ENCODE measurements at regions not wholly inside any gene's neighbourhood (a gene's known extent, or its start where the extent isn't known, plus 50 kb on each side); places are given as distances from the start of the nearest gene placed in this dataset.

DNA sequence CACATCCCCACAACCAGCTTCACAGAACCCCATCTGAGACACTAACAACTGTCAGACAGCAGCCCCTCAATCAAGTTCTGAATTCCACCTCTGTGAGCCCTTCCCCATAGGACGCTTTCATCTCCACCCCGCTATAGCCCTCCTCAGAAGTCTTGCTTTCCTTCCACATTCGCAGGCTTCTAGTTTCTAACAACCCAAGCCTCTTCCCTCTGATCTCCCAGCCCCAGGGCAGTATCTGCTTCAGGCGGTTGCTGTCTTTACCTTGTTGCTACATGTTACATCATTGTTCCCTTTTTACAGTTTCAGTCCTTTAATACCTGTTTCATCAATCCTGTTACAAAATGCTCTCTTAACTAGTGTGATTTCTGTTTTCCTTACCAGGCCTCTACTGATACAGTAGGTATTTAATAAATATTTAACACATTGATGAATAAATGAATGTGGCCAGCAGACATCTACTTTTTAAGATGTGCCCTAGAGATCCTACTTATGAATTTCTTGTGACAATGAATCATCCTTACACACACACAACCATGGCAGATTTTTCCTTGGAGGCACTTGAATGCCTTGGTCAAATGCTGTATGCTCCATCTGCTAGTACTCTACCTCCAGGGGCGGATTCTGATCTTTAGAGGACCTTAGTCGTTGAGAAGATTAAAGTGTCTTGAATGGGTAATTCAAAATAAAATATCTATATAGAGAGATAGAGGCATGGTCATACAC lies 164.7 kb upstream of the SLIT2 start:
- ATAC-seq (no peak), FAIRE-seq (no peak), DNase-seq (no peak)
- no peak overlapping the region for H3K27ac ChIP-seq
- 63 to 74% methylated on average over 6 of the region's 6 CpGs for WGBS, 2 donors
- intact Hi-C loops (cut with DNase I): no loop called here
- no peak overlapping the region for H3K4me3 ChIP-seq
- no peaks in the 10 kb centered on the region for H3K9me3 ChIP-seq
- no peaks in the 10 kb centered on the region for H3K36me3 ChIP-seq
- TF ChIP-seq CTCF (IDR thresholded peaks at IDR 0.05): no peak
- H3K4me1 ChIP-seq: no peaks in the 10 kb centered on the region
- H3K27me3 ChIP-seq: no peaks in the 10 kb centered on the region

DNA sequence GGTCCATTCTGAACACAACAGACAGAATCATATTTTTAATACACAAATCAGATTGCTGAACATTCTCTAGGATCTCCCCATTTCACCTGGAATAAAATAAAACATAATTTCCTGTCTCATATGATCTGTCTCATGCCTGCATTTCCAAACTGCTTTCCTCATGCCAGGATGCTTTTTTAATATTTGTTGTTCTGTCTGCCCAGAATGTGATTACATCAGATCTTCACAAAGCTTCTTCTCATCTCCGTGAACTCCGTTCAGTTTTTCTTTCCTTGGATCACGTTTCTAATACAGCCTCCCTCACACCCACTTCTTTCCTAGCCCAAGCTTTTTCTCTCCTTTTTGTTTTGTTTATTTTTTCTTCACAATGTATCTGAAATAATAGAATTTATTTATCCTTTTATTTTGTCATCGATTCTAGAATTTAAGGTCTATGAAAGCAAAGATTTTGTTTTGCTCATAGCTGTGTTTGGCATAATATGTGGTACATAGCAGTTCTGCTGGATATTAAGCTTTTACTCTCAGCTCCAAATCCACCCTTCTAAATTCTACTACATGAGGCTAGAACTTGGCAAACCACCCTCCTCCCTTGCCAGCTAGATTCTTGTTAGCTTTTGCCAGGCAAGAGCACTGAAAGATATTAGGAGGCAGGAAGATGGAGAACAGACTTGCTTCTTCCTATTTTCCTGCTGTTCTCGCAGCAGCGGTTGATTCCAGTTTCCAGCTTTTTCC lies 165.5 kb upstream of the SLIT2 start:
- intact Hi-C loops (cut with DNase I): no loop called here
- FAIRE-seq: no peak
- no peaks in the 10 kb centered on the region for H3K9me3 ChIP-seq
- H3K36me3 ChIP-seq: no peaks in the 10 kb centered on the region
- H3K27me3 ChIP-seq: no peaks in the 10 kb centered on the region
- H3K27ac ChIP-seq: no peak overlapping the region
- no peak overlapping the region for H3K4me3 ChIP-seq
- no peak for TF ChIP-seq CTCF (IDR thresholded peaks at IDR 0.05)
- WGBS, 2 donors: 66 to 74% methylated on average over 6 of the region's 6 CpGs
- no peaks in the 10 kb centered on the region for H3K4me1 ChIP-seq
- no peak for DNase-seq
- no peak for ATAC-seq

- Histone ChIP-seq H3K4me3 (no peak overlapping the region), H3K27ac (no peak overlapping the region), H3K9me3 (no peaks in the 10 kb centered on the region), H3K36me3 (no peaks in the 10 kb centered on the region), H3K4me1 (no peaks in the 10 kb centered on the region), H3K27me3 (no peaks in the 10 kb centered on the region)
- ATAC-seq: no peak
- no peak for TF ChIP-seq CTCF (IDR thresholded peaks at IDR 0.05)
- intact Hi-C loops (cut with DNase I): no loop called here
- 90 to 100% methylated on average over 1 of the region's 1 CpG for WGBS, 2 donors
- no peak for DNase-seq
- FAIRE-seq: no peak
Measured at GRCh38 chr4:20085653-20086052, 166.1 kb upstream of the SLIT2 start.

GRCh38 chr4:20085156-20085555 lies 166.5 kb upstream of the SLIT2 start:
- no peak for FAIRE-seq
- no peak for TF ChIP-seq CTCF (IDR thresholded peaks at IDR 0.05)

DNA sequence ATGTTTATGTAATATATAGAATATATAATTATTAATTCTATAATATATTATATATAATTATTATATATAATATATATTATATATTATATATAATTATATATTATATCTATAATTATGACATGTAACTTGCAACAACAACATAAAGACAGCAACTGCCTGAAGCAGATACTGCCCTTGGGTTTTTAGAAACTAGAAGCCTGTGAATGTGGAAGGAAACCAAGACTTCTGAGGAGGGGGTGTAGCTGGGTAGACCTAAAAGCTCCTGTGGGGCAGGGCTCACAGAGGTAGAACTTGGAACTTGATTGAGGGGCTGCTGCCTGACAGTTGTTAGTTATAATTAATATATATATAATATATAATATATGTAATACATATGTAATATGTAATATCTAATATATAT lies 167.2 kb upstream of the SLIT2 start:
- ATAC-seq: no peak
- no peak for DNase-seq
- Histone ChIP-seq H3K36me3 (no peaks in the 10 kb centered on the region), H3K4me3 (no peak overlapping the region), H3K4me1 (no peaks in the 10 kb centered on the region), H3K27ac (no peak overlapping the region), H3K9me3 (no peaks in the 10 kb centered on the region), H3K27me3 (no peaks in the 10 kb centered on the region)
- no peak for TF ChIP-seq CTCF (IDR thresholded peaks at IDR 0.05)
- intact Hi-C loops (cut with DNase I): no loop called here
- FAIRE-seq: no peak

More at GRCh38 chr4:20085156-20085555, 166.5 kb upstream of the SLIT2 start:
- Histone ChIP-seq H3K9me3 (no peaks in the 10 kb centered on the region), H3K27ac (no peak overlapping the region), H3K4me1 (no peaks in the 10 kb centered on the region), H3K27me3 (no peaks in the 10 kb centered on the region), H3K36me3 (no peaks in the 10 kb centered on the region), H3K4me3 (no peak overlapping the region)
- WGBS, 2 donors: 65 to 77% methylated on average over 3 of the region's 3 CpGs
- no peak for DNase-seq
- intact Hi-C loops (cut with DNase I): no loop called here
- ATAC-seq: no peak
